SU-DHL-6 (cell line): ENCODE measurements at regions not wholly inside any gene's neighbourhood (a gene's known extent, or its start where the extent isn't known, plus 50 kb on each side); places are given as distances from the start of the nearest gene placed in this dataset.

Source experiments
- H2AFZ ChIP-seq: fragments of 200-600 bp; sonication (generic); 2 replicates; pipeline ENCODE4 v1.6.1; 2014; ENCODE audit warnings: low read depth, mild to moderate bottlenecking, moderate library complexity, mixed read lengths, antibody characterized with exemption, low read length; ENCODE audit not compliant: severe bottlenecking
- H3F3A ChIP-seq: fragments of 200-600 bp; shearing (Covaris generic); 2 replicates; pipeline ENCODE4 v1.6.0; 2016; ENCODE audit warnings: antibody characterized with exemption, mild to moderate bottlenecking; ENCODE audit not compliant: insufficient read depth
- H3K27ac ChIP-seq: fragments of 200-600 bp; sonication (generic); 2 replicates; pipeline ENCODE4 v1.5.1; 2016; ENCODE audit warnings: low read depth, mild to moderate bottlenecking, low read length, moderate library complexity, mixed read lengths
- H3K27me3 ChIP-seq: fragments of 200-600 bp; sonication (generic), shearing (Covaris generic); 2 replicates; pipeline ENCODE4 v1.6.0; 2014; ENCODE audit warnings: mild to moderate bottlenecking, low read length
- H3K36me3 ChIP-seq: fragments of 200-600 bp; sonication (generic); 2 replicates; pipeline ENCODE4 v1.6.1; 2014; ENCODE audit warnings: mild to moderate bottlenecking, low read length, mixed read lengths
- H3K4me2 ChIP-seq: fragments of 300-600, 200-600 bp; shearing (Covaris generic), sonication (generic); 2 replicates; pipeline ENCODE4 v1.6.0; 2014; ENCODE audit warnings: low read length, low read depth, mild to moderate bottlenecking; ENCODE audit not compliant: poor library complexity, severe bottlenecking
- H3K4me3 ChIP-seq: fragments of 200-600 bp; sonication (generic); 2 replicates; pipeline ENCODE4 v1.5.1; 2014; ENCODE audit warnings: antibody characterized with exemption, low read length, mild to moderate bottlenecking, mixed read lengths; ENCODE audit not compliant: insufficient read depth, poor library complexity, severe bottlenecking
- H3K79me2 ChIP-seq: fragments of 200-600 bp; sonication (generic); 2 replicates; pipeline ENCODE4 v1.6.1; 2014; ENCODE audit warnings: mild to moderate bottlenecking, low read length, moderate library complexity; ENCODE audit not compliant: insufficient read depth
- H3K9ac ChIP-seq: fragments of 200-600 bp; sonication (generic); 2 replicates; pipeline ENCODE4 v1.7.0; 2014; ENCODE audit warnings: mild to moderate bottlenecking, low read length
- H3K9me2 ChIP-seq: fragments of 200-600 bp; sonication (generic); replicated peaks from 2 replicates; pipeline ENCODE4 v1.6.1; 2014; ENCODE audit warnings: low read length; ENCODE audit not compliant: insufficient read depth
- H3K9me3 ChIP-seq: fragments of 200-600 bp; sonication (generic); 2 replicates; pipeline ENCODE4 v1.6.1; 2014; ENCODE audit warnings: low read length, mixed read lengths; ENCODE audit not compliant: insufficient read depth
- H4K20me1 ChIP-seq: fragments of 200-600 bp; sonication (generic); 2 replicates; pipeline ENCODE4 v1.6.1; 2014; ENCODE audit warnings: low read depth, mild to moderate bottlenecking, antibody characterized with exemption, low read length, moderate library complexity, mixed read lengths
- EZH2phosphoT487 ChIP-seq: fragments of 200-600 bp; sonication (generic), shearing (Covaris generic); conservative IDR thresholded peaks from 2 replicates; pipeline ENCODE4 v1.6.1; 2018; ENCODE audit warnings: mild to moderate bottlenecking, antibody characterized with exemption, low read length, moderate library complexity, mixed read lengths
- TF ChIP-seq, protein P1 (sequence below): fragments of 200-600 bp; sonication (generic); IDR thresholded peaks from one replicate; pipeline ENCODE4 v1.5.1; 2017; ENCODE audit warnings: antibody characterized with exemption, mild to moderate bottlenecking, low read length, moderate library complexity; ENCODE audit not compliant: insufficient read depth, poor library complexity, severe bottlenecking

DNA sequence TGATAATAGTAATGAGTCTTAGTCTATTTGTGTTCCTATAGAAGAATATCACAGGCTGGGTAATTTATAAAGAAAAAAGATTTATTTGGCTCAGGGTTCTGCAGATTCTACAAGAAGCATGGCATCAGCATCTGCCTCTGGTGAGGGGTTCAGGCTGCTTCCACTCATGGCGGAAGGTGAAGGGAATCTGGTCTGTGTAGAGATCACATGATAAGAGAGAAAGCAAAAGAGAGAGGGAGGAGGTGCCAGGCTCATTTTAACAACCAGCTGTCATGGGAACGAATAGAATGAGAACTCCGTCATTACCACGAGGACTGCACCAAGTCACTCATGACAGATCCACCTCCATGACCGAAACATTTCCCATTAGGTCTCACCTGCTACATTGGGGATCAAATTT lies 664.0 kb upstream of the SGO1 start:
- no peaks in the 10 kb centered on the region for H4K20me1 ChIP-seq
- no peak overlapping the region for H3K27ac ChIP-seq
- no peak overlapping the region for H3K9ac ChIP-seq
- no peaks in the 10 kb centered on the region for H3K9me2 ChIP-seq
- H3K4me3 ChIP-seq = no peak overlapping the region
- no peaks in the 10 kb centered on the region for H3K79me2 ChIP-seq
- H3K9me3 ChIP-seq = no peaks in the 10 kb centered on the region
- H3K4me2 ChIP-seq = no peak overlapping the region
- no peaks in the 10 kb centered on the region for H3F3A ChIP-seq
- no peaks in the 10 kb centered on the region for H3K36me3 ChIP-seq
- no peak overlapping the region for H2AFZ ChIP-seq
- no peaks in the 10 kb centered on the region for H3K27me3 ChIP-seq
- no peak for TF ChIP-seq EZH2phosphoT487
- TF ChIP-seq, protein P1, sequence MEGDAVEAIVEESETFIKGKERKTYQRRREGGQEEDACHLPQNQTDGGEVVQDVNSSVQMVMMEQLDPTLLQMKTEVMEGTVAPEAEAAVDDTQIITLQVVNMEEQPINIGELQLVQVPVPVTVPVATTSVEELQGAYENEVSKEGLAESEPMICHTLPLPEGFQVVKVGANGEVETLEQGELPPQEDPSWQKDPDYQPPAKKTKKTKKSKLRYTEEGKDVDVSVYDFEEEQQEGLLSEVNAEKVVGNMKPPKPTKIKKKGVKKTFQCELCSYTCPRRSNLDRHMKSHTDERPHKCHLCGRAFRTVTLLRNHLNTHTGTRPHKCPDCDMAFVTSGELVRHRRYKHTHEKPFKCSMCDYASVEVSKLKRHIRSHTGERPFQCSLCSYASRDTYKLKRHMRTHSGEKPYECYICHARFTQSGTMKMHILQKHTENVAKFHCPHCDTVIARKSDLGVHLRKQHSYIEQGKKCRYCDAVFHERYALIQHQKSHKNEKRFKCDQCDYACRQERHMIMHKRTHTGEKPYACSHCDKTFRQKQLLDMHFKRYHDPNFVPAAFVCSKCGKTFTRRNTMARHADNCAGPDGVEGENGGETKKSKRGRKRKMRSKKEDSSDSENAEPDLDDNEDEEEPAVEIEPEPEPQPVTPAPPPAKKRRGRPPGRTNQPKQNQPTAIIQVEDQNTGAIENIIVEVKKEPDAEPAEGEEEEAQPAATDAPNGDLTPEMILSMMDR = no peak

DNA sequence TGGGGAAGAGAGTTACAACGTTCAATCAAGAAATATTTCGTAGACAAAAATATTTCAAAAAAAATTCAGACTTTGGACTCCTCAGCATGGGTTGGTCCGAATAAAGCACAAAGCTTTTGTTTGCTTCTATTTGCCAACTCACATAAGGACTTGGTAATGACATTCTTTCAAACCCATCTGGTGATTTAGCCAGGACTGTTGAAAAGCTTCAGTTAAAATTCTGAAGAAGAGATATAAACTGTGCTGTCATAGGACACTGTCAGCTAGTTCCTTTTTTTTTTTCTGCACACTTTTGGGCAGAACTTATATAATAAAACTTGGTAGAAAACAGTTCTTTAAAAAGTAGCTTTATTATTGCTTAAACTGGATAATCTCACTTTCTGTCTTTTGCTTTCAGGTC lies 660.8 kb upstream of the SGO1 start:
- H3K9ac ChIP-seq = no peak overlapping the region
- TF ChIP-seq EZH2phosphoT487 = no peak
- no peaks in the 10 kb centered on the region for H3K9me2 ChIP-seq
- no peaks in the 10 kb centered on the region for H4K20me1 ChIP-seq
- no peak overlapping the region for H2AFZ ChIP-seq
- no peak overlapping the region for H3K27ac ChIP-seq
- no peak overlapping the region for H3K4me3 ChIP-seq
- no peaks in the 10 kb centered on the region for H3K36me3 ChIP-seq
- H3K27me3 ChIP-seq = no peaks in the 10 kb centered on the region
- no peaks in the 10 kb centered on the region for H3K79me2 ChIP-seq
- no peak overlapping the region for H3K4me2 ChIP-seq
- H3F3A ChIP-seq = no peaks in the 10 kb centered on the region
- H3K9me3 ChIP-seq = no peaks in the 10 kb centered on the region

DNA sequence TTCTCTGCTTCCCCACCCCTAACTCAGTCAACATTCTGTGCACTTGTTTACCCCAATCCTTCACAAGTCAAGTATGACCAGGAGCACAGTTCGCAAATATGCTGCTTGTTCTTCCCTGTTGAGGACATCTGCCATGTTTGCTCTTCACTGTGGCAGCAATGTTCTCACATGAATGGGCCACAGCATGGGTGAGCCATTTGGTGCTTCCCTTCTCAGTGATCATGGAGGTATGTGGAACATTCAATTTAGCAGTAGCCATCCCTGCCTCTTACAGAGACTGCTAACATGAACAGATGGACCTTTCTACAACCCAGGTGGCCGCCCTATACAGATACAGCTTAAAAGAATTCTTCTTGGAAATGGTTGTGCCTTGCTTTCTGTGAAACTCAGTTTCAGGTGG lies 660.1 kb upstream of the SGO1 start:
- no peak overlapping the region for H2AFZ ChIP-seq
- no peak overlapping the region for H3K9ac ChIP-seq
- no peaks in the 10 kb centered on the region for H3K27me3 ChIP-seq
- H3K9me3 ChIP-seq = no peaks in the 10 kb centered on the region
- H3K4me3 ChIP-seq = no peak overlapping the region
- H3K9me2 ChIP-seq = no peaks in the 10 kb centered on the region
- H4K20me1 ChIP-seq = no peaks in the 10 kb centered on the region
- TF ChIP-seq, protein P1 = no peak
- TF ChIP-seq EZH2phosphoT487 = no peak
- H3K79me2 ChIP-seq = no peaks in the 10 kb centered on the region
- no peaks in the 10 kb centered on the region for H3F3A ChIP-seq
- no peak overlapping the region for H3K27ac ChIP-seq
- H3K36me3 ChIP-seq = no peaks in the 10 kb centered on the region
- H3K4me2 ChIP-seq = no peak overlapping the region

DNA sequence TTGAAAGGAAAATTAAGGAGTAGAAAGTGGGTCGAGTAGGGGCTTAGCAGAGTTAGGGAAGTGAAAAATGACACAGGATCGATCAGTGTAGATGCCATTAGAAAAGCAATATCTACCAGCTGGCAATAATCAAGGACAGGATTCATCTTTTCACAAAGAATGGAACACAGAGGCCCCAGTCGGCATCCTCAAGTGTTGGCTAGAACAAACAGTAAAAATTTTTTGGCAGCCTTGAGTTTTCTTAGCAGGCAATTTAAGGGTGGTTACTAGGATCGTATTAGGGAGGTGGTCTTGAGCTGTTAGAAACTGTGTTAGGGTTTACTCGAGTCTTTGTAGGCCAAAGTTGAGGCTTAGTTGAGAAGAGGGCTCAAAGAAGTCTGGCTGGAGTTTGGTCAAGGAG lies 658.8 kb upstream of the SGO1 start:
- Histone ChIP-seq H3K9me3 (no peaks in the 10 kb centered on the region), H4K20me1 (no peaks in the 10 kb centered on the region), H3K79me2 (no peaks in the 10 kb centered on the region), H3K9me2 (no peaks in the 10 kb centered on the region), H3K27ac (no peak overlapping the region), H3K4me3 (no peak overlapping the region), H3K4me2 (no peak overlapping the region), H2AFZ (no peak overlapping the region), H3F3A (no peaks in the 10 kb centered on the region), H3K27me3 (no peaks in the 10 kb centered on the region), H3K36me3 (no peaks in the 10 kb centered on the region), H3K9ac (no peak overlapping the region)
- no peak for TF ChIP-seq EZH2phosphoT487
- TF ChIP-seq, protein P1 = no peak
